ENCODE measurements at regions not wholly inside any gene's neighbourhood (a gene's known extent, or its start where the extent isn't known, plus 50 kb on each side); places are given as distances from the start of the nearest gene placed in this dataset.
"Not testable (repeated sequence)": the region's sequence is repeated elsewhere in the genome, so short reads cannot be mapped to it uniquely, and the experiment has no call there.

- no peak for DNase-seq (ENCODE audit: extremely low read depth in 1 of 11, low read depth in 9 of 11, low spot score in 4 of 11)
Measured at GRCh38 chr2:123463886-123464285, 561.2 kb upstream of the CNTNAP5 start.

GRCh38 chr2:123468071-123468470 is 557.0 kb upstream of the CNTNAP5 start:
- no peak for DNase-seq (ENCODE audit: extremely low read depth in 1 of 11, low read depth in 9 of 11, low spot score in 4 of 11)

GRCh38 chr2:123481406-123481805 is 543.7 kb upstream of the CNTNAP5 start:
- DNase-seq (ENCODE audit: extremely low read depth in 1 of 11, low read depth in 9 of 11, low spot score in 4 of 11): no peak

GRCh38 chr2:123485056-123485455 is 540.0 kb upstream of the CNTNAP5 start:
- DNase-seq (ENCODE audit: extremely low read depth in 1 of 11, low read depth in 9 of 11, low spot score in 4 of 11): no peak

- DNase-seq (ENCODE audit: extremely low read depth in 1 of 11, low read depth in 9 of 11, low spot score in 4 of 11): no peak
Measured at GRCh38 chr2:123493687-123494086, 531.4 kb upstream of the CNTNAP5 start.

- no peak for DNase-seq (ENCODE audit: extremely low read depth in 1 of 11, low read depth in 9 of 11, low spot score in 4 of 11)
Measured at GRCh38 chr2:123495241-123495640, 529.8 kb upstream of the CNTNAP5 start.

GRCh38 chr2:123500346-123500745 is 524.7 kb upstream of the CNTNAP5 start:
- no peak for DNase-seq (ENCODE audit: extremely low read depth in 1 of 11, low read depth in 9 of 11, low spot score in 4 of 11)

GRCh38 chr2:123500988-123501387 is 524.1 kb upstream of the CNTNAP5 start:
- DNase-seq (ENCODE audit: extremely low read depth in 1 of 11, low read depth in 9 of 11, low spot score in 4 of 11): no peak

GRCh38 chr2:123502931-123503330 is 522.2 kb upstream of the CNTNAP5 start:
- DNase-seq (ENCODE audit: extremely low read depth in 1 of 11, low read depth in 9 of 11, low spot score in 4 of 11): no peak

- DNase-seq (ENCODE audit: extremely low read depth in 1 of 11, low read depth in 9 of 11, low spot score in 4 of 11): no peak
Measured at GRCh38 chr2:123512547-123512946, 512.5 kb upstream of the CNTNAP5 start.

- DNase-seq (ENCODE audit: extremely low read depth in 1 of 11, low read depth in 9 of 11, low spot score in 4 of 11): no peak
Measured at GRCh38 chr2:123513351-123513750, 511.7 kb upstream of the CNTNAP5 start.

- no peak for DNase-seq (ENCODE audit: extremely low read depth in 1 of 11, low read depth in 9 of 11, low spot score in 4 of 11)
Measured at GRCh38 chr2:123514613-123515207, 510.4 kb upstream of the CNTNAP5 start.

- DNase-seq (ENCODE audit: extremely low read depth in 1 of 11, low read depth in 9 of 11, low spot score in 4 of 11): no peak
Measured at GRCh38 chr2:123518367-123518766, 506.7 kb upstream of the CNTNAP5 start.

- no peak for DNase-seq (ENCODE audit: extremely low read depth in 1 of 11, low read depth in 9 of 11, low spot score in 4 of 11)
Measured at GRCh38 chr2:123521854-123522253, 503.2 kb upstream of the CNTNAP5 start.

- not testable (repeated sequence) for DNase-seq (ENCODE audit: extremely low read depth in 1 of 11, low read depth in 9 of 11, low spot score in 4 of 11)
Measured at GRCh38 chr2:123522498-123522897, 502.6 kb upstream of the CNTNAP5 start.

GRCh38 chr2:123528996-123529707 is 495.9 kb upstream of the CNTNAP5 start:
- no peak for DNase-seq (ENCODE audit: extremely low read depth in 1 of 11, low read depth in 9 of 11, low spot score in 4 of 11)

GRCh38 chr2:123530004-123530403 is 495.1 kb upstream of the CNTNAP5 start:
- no peak for DNase-seq (ENCODE audit: extremely low read depth in 1 of 11, low read depth in 9 of 11, low spot score in 4 of 11)

- no peak for DNase-seq (ENCODE audit: extremely low read depth in 1 of 11, low read depth in 9 of 11, low spot score in 4 of 11)
Measured at GRCh38 chr2:123532126-123532525, 493.0 kb upstream of the CNTNAP5 start.

- no peak for DNase-seq (ENCODE audit: extremely low read depth in 1 of 11, low read depth in 9 of 11, low spot score in 4 of 11)
Measured at GRCh38 chr2:123532994-123533393, 492.1 kb upstream of the CNTNAP5 start.

GRCh38 chr2:123540291-123540690 is 484.8 kb upstream of the CNTNAP5 start:
- no peak for DNase-seq (ENCODE audit: extremely low read depth in 1 of 11, low read depth in 9 of 11, low spot score in 4 of 11)

GRCh38 chr2:123546353-123546752 is 478.7 kb upstream of the CNTNAP5 start:
- DNase-seq (ENCODE audit: extremely low read depth in 1 of 11, low read depth in 9 of 11, low spot score in 4 of 11): no peak

Data from renal cortex interstitium (tissue), 11 donors.